ENCODE measurements at regions not wholly inside any gene's neighbourhood (a gene's known extent, or its start where the extent isn't known, plus 50 kb on each side); places are given as distances from the start of the nearest gene placed in this dataset.
"Not testable (repeated sequence)": the region's sequence is repeated elsewhere in the genome, so short reads cannot be mapped to it uniquely, and the experiment has no call there.

DNA sequence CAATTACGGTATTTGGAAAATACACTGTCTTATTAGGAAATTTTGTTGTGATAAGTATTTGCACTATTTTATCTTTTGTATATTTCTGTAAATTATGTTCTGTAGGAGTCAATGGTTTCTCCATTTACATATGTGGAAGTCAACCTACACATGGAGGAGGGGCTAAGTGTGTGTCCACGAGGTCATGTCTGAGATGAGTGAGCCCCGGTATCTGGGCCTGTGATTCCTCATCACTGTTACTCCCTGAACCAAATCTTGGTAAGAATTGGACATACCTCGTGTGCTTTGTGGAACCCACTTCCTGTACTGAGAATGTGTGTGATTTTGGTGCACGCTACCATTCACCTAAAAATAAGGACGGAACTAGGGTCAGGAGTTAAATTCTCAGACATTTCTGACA lies 1105.5 kb downstream of the TMEM121 start:
- Histone ChIP-seq H3K27ac (no peak overlapping the region), H3K4me1 (no peaks in the 10 kb centered on the region), H3K9me3 (no peaks in the 10 kb centered on the region), H3K36me3 (no peaks in the 10 kb centered on the region), H3K27me3 (no peaks in the 10 kb centered on the region), H3K4me3 (no peak overlapping the region)
- DNase-seq = no peak
- TF ChIP-seq, protein P1, sequence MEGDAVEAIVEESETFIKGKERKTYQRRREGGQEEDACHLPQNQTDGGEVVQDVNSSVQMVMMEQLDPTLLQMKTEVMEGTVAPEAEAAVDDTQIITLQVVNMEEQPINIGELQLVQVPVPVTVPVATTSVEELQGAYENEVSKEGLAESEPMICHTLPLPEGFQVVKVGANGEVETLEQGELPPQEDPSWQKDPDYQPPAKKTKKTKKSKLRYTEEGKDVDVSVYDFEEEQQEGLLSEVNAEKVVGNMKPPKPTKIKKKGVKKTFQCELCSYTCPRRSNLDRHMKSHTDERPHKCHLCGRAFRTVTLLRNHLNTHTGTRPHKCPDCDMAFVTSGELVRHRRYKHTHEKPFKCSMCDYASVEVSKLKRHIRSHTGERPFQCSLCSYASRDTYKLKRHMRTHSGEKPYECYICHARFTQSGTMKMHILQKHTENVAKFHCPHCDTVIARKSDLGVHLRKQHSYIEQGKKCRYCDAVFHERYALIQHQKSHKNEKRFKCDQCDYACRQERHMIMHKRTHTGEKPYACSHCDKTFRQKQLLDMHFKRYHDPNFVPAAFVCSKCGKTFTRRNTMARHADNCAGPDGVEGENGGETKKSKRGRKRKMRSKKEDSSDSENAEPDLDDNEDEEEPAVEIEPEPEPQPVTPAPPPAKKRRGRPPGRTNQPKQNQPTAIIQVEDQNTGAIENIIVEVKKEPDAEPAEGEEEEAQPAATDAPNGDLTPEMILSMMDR (IDR thresholded peaks at IDR 0.05) = no peak
- intact Hi-C loops (cut with DNase I; ENCODE audit: low total_unique reads) = no loop called here

DNA sequence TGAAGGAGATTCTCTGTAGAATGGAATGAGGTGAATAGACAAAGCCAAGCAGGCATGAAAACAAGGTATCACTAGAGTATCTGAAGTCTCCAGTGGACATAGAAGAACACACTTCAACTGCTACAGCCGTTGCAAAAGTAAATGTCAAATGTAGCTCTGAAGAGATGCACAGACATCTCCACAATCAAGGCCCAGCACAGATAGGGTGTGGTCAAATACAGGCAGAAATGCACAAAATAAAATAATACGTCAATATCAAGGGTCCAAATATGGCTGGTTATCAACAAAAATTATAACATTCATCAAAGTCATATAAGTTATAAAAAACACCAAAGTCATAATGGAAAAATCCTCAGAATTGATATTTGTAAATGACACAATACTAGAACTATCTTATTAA lies 1107.3 kb downstream of the TMEM121 start:
- Histone ChIP-seq H3K9me3 (no peaks in the 10 kb centered on the region), H3K4me1 (no peaks in the 10 kb centered on the region), H3K36me3 (no peaks in the 10 kb centered on the region), H3K27me3 (no peaks in the 10 kb centered on the region), H3K4me3 (no peak overlapping the region), H3K27ac (no peak overlapping the region)
- intact Hi-C loops (cut with DNase I; ENCODE audit: low total_unique reads) = no loop called here
- no peak for DNase-seq
- TF ChIP-seq, protein P1 (IDR thresholded peaks at IDR 0.05) = no peak

DNA sequence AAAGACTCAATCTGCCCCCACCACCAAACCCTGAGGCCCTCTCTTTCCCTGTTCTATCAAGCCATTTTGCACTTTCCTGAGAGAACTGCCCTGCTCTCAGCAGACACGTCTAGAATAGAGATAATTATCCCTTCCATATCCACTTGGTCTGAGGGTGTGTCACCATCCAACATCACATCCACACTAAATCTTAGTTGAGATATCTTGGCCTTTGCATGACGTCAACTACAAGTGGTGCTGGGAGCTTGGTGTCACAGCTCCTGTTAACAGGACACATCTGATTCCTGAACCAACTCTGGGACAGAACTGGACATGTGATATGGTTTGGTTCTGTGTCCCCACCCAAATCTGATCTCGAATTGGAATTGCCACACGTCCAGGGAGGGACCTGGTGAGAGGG lies 1109.2 kb downstream of the TMEM121 start:
- Histone ChIP-seq H3K36me3 (no peaks in the 10 kb centered on the region), H3K4me1 (no peaks in the 10 kb centered on the region), H3K4me3 (no peak overlapping the region), H3K9me3 (no peaks in the 10 kb centered on the region), H3K27me3 (no peaks in the 10 kb centered on the region), H3K27ac (no peak overlapping the region)
- DNase-seq = no peak
- TF ChIP-seq, protein P1 (IDR thresholded peaks at IDR 0.05) = no peak
- intact Hi-C loops (cut with DNase I; ENCODE audit: low total_unique reads) = no loop called here

DNA sequence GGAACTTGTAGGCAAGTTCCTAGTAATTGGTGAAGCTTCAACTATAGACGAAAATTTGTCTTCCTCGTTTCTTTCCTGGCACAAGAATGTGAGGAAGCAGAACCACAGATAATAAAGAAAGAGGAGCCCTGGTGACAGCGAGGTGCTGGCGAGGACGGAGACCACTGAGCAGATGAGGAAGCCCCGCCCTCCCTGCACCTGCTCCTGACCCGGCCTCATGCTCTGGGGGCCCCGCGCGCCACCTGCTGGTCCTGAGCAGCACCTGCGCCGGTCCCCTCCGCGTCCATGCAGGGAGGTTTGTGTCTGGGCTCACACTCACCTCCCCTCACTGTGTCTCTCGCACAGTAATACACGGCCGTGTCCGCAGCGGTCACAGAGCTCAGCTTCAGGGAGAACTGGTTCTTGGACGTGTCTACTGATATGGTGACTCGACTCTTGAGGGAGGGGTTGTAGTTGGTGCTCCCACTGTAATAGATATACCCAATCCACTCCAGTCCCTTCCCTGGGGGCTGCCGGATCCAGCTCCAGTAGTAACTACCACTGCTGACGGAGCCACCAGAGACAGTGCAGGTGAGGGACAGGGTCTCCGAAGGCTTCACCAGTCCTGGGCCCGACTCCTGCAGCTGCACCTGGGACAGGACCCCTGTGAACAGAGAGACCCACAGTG lies 1112.5 kb downstream of the TMEM121 start:
- H3K9me3 ChIP-seq; intact Hi-C loops (cut with DNase I; ENCODE audit: low total_unique reads); H3K4me1 ChIP-seq; H3K27ac ChIP-seq; H3K36me3 ChIP-seq; DNase-seq; H3K4me3 ChIP-seq; H3K27me3 ChIP-seq: not testable (repeated sequence)

DNA sequence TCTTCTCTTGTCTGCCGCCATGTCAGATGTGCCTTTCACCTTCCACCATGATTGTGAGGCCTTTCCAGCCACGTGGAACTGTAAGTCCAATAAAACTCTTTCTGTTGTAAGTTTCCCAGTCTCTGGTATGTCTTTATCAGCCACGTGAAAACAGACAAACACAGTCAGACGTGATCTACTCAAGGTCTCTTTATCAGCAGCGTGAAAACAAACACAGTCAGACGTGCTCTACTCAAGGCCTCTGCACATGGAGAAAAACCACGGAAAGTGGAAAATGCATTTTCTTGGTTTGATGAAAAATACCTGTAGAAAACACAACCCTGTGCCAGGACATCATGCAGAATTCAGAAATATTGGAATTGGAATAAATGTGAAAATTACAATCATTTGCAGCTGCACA lies 1115.7 kb downstream of the TMEM121 start:
- DNase-seq = no peak
- no peak overlapping the region for H3K27ac ChIP-seq
- no peaks in the 10 kb centered on the region for H3K27me3 ChIP-seq
- no peaks in the 10 kb centered on the region for H3K9me3 ChIP-seq
- intact Hi-C loops (cut with DNase I; ENCODE audit: low total_unique reads) = no loop called here
- TF ChIP-seq, protein P1 (IDR thresholded peaks at IDR 0.05) = no peak
- no peaks in the 10 kb centered on the region for H3K36me3 ChIP-seq
- no peaks in the 10 kb centered on the region for H3K4me1 ChIP-seq
- H3K4me3 ChIP-seq = no peak overlapping the region

DNA sequence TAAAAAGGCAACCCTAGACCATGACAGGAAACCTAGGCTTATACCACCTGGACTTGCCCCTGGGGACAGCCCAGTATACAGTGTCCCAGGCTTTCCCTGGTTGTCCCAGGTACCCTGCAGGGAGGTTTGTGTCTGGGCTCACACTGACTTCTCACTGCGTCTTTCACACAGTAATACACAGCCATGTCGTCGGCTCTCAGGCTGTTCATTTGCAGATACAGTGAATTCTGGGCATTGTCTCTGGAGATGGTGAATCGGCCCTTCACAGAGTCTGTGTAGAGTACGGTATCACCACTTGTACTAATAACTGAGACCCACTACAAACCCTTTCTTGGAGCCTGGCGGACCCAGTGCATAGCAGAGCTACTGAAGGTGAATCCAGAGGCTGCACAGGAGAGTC lies 1116.6 kb downstream of the TMEM121 start:
- H3K9me3 ChIP-seq; intact Hi-C loops (cut with DNase I; ENCODE audit: low total_unique reads); H3K27me3 ChIP-seq; H3K27ac ChIP-seq; H3K36me3 ChIP-seq; DNase-seq; H3K4me1 ChIP-seq; H3K4me3 ChIP-seq: not testable (repeated sequence)

DNA sequence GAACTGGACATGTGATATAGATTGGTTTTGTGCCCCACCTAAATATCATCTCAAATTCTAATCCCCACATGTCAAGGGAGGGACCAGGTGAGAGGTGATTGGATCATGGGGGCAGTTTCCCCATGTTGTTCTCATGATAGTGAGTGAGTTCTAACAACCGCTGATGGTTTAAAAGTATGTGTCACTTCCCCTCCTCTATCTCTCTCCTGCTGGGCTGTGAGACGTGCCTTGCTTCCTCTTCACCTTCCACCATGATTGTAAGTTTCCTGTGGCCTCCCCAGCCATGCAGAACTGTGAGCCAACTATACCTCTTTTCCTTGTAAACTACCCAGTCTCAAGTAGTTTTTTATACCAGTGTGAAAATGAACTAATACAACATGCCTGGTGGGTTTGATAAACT lies 1122.5 kb downstream of the TMEM121 start:
- H3K36me3 ChIP-seq; H3K9me3 ChIP-seq; intact Hi-C loops (cut with DNase I; ENCODE audit: low total_unique reads); H3K27ac ChIP-seq; H3K4me3 ChIP-seq; H3K27me3 ChIP-seq; DNase-seq; H3K4me1 ChIP-seq: not testable (repeated sequence)

Measured in tibial artery (tissue), 4 donors.